ENCODE measurements at regions not wholly inside any gene's neighbourhood (a gene's known extent, or its start where the extent isn't known, plus 50 kb on each side); places are given as distances from the start of the nearest gene placed in this dataset.

DNA sequence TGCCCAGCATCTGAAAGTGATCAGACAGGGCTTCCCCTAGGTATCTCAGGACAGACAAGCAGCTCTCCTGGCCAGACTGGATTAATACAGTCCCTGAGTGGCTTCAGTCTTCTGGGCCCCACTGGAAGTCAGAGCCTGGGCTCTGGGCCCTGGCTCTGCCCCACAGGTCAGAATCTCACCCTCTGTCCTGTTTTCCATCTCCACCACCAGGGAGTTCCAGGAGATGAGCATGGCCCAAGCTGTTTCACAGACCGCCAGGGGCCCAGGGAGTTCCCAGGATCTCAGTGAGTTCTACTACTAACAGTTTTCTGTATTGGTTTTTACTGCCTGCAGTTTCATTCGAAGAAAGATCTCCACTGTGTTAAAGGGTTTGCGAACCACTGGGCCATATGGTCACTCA lies 131.5 kb downstream of the MEX3B start:
- TF ChIP-seq, protein P1, sequence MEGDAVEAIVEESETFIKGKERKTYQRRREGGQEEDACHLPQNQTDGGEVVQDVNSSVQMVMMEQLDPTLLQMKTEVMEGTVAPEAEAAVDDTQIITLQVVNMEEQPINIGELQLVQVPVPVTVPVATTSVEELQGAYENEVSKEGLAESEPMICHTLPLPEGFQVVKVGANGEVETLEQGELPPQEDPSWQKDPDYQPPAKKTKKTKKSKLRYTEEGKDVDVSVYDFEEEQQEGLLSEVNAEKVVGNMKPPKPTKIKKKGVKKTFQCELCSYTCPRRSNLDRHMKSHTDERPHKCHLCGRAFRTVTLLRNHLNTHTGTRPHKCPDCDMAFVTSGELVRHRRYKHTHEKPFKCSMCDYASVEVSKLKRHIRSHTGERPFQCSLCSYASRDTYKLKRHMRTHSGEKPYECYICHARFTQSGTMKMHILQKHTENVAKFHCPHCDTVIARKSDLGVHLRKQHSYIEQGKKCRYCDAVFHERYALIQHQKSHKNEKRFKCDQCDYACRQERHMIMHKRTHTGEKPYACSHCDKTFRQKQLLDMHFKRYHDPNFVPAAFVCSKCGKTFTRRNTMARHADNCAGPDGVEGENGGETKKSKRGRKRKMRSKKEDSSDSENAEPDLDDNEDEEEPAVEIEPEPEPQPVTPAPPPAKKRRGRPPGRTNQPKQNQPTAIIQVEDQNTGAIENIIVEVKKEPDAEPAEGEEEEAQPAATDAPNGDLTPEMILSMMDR (IDR thresholded peaks at IDR 0.05; ENCODE audit: extremely low read depth in 1 of 2, insufficient read depth in 1 of 2, low read depth in 1 of 2, low read length in 2 of 2), result no peak
- TF ChIP-seq POLR2A (IDR thresholded peaks at IDR 0.05; ENCODE audit: low read depth, low read length), result no peak
